HG02885 (cell line): ENCODE measurements at regions not wholly inside any gene's neighbourhood (a gene's known extent, or its start where the extent isn't known, plus 50 kb on each side); places are given as distances from the start of the nearest gene placed in this dataset.
A peak's percentile ranks its signal among the peaks of the same experiment; 100 is the strongest.
"Not testable (repeated sequence)": the region's sequence is repeated elsewhere in the genome, so short reads cannot be mapped to it uniquely, and the experiment has no call there.

Source experiments
- ATAC-seq: cut with Tn5 transposase; IDR thresholded peaks from one replicate; pipeline ENCODE4 v1.9.1; 2021; ENCODE audit warnings: mild to moderate bottlenecking; ENCODE audit not compliant: unreplicated experiment, poor library complexity

GRCh38 chr6:125354649-125355048 is 52.9 kb upstream of the HDDC2 start:
- no peak for ATAC-seq

- peak; percentile 64 for ATAC-seq
Observed at GRCh38 chr6:125356884-125357283, 55.1 kb upstream of the HDDC2 start.

GRCh38 chr6:125357515-125358256 is 55.9 kb upstream of the HDDC2 start:
- ATAC-seq, result peak; percentile 61

GRCh38 chr6:125358898-125359297 is 57.1 kb upstream of the HDDC2 start:
- ATAC-seq, result no peak

- no peak for ATAC-seq
Observed at GRCh38 chr6:125361868-125362267, 60.1 kb upstream of the HDDC2 start.

GRCh38 chr6:125363039-125363823 is 61.5 kb upstream of the HDDC2 start:
- ATAC-seq, result no peak

- no peak for ATAC-seq
Observed at GRCh38 chr6:125363824-125364165, 62.0 kb upstream of the HDDC2 start.

GRCh38 chr6:125365230-125365629 is 63.5 kb upstream of the HDDC2 start:
- ATAC-seq, result no peak

GRCh38 chr6:125367036-125367782 is 65.4 kb upstream of the HDDC2 start:
- ATAC-seq, result no peak

- no peak for ATAC-seq
Observed at GRCh38 chr6:125370343-125370742, 68.6 kb upstream of the HDDC2 start.

- no peak for ATAC-seq
Observed at GRCh38 chr6:125375013-125375412, 73.2 kb upstream of the HDDC2 start.

- no peak for ATAC-seq
Observed at GRCh38 chr6:125375821-125376220, 74.1 kb upstream of the HDDC2 start.

GRCh38 chr6:125377621-125378020 is 75.9 kb upstream of the HDDC2 start:
- ATAC-seq, result no peak

- ATAC-seq, result no peak
Observed at GRCh38 chr6:125379174-125379573, 77.4 kb upstream of the HDDC2 start.

GRCh38 chr6:125380474-125380873 is 78.7 kb upstream of the HDDC2 start:
- ATAC-seq, result no peak

GRCh38 chr6:125386337-125386736 is 84.6 kb upstream of the HDDC2 start:
- ATAC-seq, result not testable (repeated sequence)

- peak; percentile 92 for ATAC-seq
Observed at GRCh38 chr6:125392682-125393081, 90.9 kb upstream of the HDDC2 start.

- ATAC-seq, result peak; percentile 61
Observed at GRCh38 chr6:125393449-125393858, 91.7 kb upstream of the HDDC2 start.

GRCh38 chr6:125406741-125407140 is 105.0 kb upstream of the HDDC2 start:
- no peak for ATAC-seq

- ATAC-seq, result no peak
Observed at GRCh38 chr6:125414507-125414906, 112.7 kb upstream of the HDDC2 start.

GRCh38 chr6:125415913-125416312 is 114.1 kb upstream of the HDDC2 start:
- no peak for ATAC-seq
